AG10803 (cell line): ENCODE measurements at regions not wholly inside any gene's neighbourhood (a gene's known extent, or its start where the extent isn't known, plus 50 kb on each side); places are given as distances from the start of the nearest gene placed in this dataset.

Experiments
- DNase-seq: peaks from one replicate; pipeline ENCODE4 v3.0.0; 2010; ENCODE audit warnings: low read depth
- H3K4me3 ChIP-seq: 2 replicates; pipeline ENCODE4 v1.5.1; 2011; ENCODE audit warnings: mild to moderate bottlenecking, low read length, control low read depth
- TF ChIP-seq, protein P1 (sequence below): conservative IDR thresholded peaks from 2 replicates; pipeline ENCODE4 v1.5.1; 2011; ENCODE audit warnings: mild to moderate bottlenecking, low read length, control low read depth, inconsistent platforms

DNA sequence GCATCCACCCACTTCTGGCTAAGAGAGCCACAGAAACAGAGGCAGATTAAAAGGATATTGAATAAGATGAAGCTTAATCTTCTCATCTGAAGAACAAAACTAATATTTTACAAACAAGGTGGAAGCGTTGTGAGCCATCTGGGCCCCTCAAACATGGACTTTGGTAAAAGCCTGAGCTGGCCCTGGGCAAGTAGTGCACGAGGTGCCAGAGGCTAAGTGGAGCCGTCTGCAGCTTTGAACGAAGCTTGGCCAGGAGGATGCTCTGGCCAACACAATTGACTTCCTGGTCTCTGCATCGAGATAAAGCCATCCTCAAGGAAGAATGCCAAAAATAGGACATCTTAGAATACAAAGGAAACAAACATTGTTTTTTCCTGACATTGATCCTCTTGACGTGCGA lies 53.2 kb upstream of the PLEKHG1 start:
- TF ChIP-seq, protein P1, sequence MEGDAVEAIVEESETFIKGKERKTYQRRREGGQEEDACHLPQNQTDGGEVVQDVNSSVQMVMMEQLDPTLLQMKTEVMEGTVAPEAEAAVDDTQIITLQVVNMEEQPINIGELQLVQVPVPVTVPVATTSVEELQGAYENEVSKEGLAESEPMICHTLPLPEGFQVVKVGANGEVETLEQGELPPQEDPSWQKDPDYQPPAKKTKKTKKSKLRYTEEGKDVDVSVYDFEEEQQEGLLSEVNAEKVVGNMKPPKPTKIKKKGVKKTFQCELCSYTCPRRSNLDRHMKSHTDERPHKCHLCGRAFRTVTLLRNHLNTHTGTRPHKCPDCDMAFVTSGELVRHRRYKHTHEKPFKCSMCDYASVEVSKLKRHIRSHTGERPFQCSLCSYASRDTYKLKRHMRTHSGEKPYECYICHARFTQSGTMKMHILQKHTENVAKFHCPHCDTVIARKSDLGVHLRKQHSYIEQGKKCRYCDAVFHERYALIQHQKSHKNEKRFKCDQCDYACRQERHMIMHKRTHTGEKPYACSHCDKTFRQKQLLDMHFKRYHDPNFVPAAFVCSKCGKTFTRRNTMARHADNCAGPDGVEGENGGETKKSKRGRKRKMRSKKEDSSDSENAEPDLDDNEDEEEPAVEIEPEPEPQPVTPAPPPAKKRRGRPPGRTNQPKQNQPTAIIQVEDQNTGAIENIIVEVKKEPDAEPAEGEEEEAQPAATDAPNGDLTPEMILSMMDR: no peak
- DNase-seq: no peak
- no peak overlapping the region for H3K4me3 ChIP-seq

DNA sequence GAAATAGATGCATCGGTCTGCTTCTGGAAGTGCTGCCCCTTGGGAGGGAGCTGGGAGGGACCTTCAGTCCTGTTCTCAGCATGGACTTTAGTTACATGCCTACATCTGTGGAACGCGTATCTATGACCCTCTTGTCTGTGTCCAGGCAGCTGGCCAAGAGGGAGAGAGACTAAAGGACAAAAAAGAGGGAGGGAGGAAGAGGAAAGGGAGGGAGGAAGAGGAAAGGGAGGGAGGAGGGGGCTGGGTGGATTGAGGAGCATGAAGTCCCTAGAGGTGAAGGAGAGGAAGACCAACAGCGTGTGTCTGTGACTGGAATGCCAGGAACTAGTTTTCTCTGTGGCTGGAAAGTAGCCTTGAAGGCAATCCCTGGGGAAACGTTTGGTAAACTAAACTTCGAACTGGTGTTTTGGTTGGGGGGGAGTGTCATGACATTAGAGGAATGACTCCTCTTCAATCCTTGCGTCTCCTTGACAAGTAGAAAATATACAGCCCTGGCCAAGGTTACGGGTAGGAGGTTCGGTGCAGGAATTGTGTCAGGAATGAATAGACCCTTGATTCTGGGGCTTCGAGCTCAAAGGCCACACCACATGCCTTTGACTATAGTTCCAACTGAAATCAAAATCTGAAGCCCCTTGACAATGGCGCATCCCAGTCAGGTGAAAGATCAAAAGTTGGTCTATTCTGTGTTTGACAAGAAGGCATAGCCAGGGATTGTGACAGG lies 52.0 kb upstream of the PLEKHG1 start:
- TF ChIP-seq, protein P1: no peak
- DNase-seq: no peak
- no peak overlapping the region for H3K4me3 ChIP-seq

DNA sequence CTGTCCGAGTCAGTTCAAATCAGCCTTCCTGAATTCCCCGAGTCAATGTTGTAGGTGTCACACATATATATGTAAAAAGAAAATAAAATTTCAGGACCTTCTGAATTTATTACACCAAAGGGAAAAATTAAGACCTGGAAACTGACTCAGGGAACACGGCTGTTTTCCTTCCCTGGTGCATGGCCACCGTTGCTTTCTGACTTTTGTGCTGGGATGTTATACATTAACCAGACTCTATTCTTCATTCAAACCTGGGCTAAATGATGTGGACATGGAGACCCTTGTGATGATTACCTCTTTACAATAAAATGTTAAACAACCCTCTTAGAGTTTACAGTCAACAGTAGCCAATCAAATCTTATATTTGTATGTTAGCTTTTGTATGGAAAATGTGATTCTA lies 51.4 kb upstream of the PLEKHG1 start:
- no peak for DNase-seq
- H3K4me3 ChIP-seq: no peak overlapping the region
- TF ChIP-seq, protein P1: no peak

GRCh38 chr6:150549007-150549406 lies 50.7 kb upstream of the PLEKHG1 start:
- TF ChIP-seq, protein P1: no peak
- H3K4me3 ChIP-seq: no peak overlapping the region
- no peak for DNase-seq

DNA sequence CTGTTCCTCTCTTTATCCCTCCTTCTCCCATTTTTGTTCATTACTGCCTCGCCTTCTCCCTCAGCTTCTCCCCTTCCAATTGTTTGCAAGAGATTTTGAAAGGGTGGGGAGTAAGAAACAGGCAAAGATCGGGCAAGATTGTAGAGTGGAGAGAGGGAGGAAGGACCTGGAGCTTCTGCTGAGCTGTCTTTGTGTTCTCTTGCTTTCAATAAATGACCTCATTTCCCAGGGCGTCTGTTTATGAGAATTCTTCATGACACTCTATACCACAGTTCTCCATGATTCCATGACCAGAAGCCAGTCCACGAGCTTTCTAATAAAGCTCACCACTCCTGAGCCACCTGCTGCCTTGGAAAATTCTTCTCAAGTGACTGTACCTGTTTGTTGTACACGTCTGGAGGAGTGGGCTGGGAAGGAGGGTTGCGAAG lies 50.0 kb upstream of the PLEKHG1 start:
- H3K4me3 ChIP-seq: no peak overlapping the region
- TF ChIP-seq, protein P1: no peak
- DNase-seq: no peak
